H1 (cell line): ENCODE measurements at regions not wholly inside any gene's neighbourhood (a gene's known extent, or its start where the extent isn't known, plus 50 kb on each side); places are given as distances from the start of the nearest gene placed in this dataset.

ENCODE experiments used
- CTCF ChIA-PET: fragments of 300-600 bp; sonication (Branson Sonifier 250); formaldehyde crosslinking; loops from one replicate; lab custom pipeline; 2021; ENCODE audit not compliant: partially characterized antibody; lab: Charles Lee
- POLR2A ChIA-PET: fragments of 300-600 bp; sonication (Branson Sonifier 250); formaldehyde crosslinking; loops from one replicate; lab custom pipeline; 2021; ENCODE audit warnings: inconsistent platforms; ENCODE audit not compliant: partially characterized antibody; lab: Charles Lee
- DNase-seq, 2 experiments: peaks; one replicate each; pipeline versions ENCODE4 v3.0.0 to v3.0.0-alpha.2; 2010 to 2022; ENCODE audit warnings: low spot score in 2 of 2, low read depth in 1 of 2, mixed read lengths in 1 of 2
- FAIRE-seq: peaks from 2 replicates; lab custom pipeline; 2011; peaks lifted over from hg19 to GRCh38; lab: Jason Lieb, UNC
- H2AFZ ChIP-seq: 2 replicates; pipeline ENCODE4 v1.8.1; 2012; ENCODE audit warnings: low read length, inconsistent platforms
- H2AK5ac ChIP-seq: 2 replicates; pipeline ENCODE4 v1.6.1; 2013; ENCODE audit warnings: low read depth, low read length
- H2BK120ac ChIP-seq: replicated peaks from 2 replicates; pipeline ENCODE3; 2013; ENCODE audit warnings: low read depth, low read length, inconsistent platforms
- H2BK12ac ChIP-seq: 2 replicates; pipeline ENCODE4 v1.6.1; 2013; ENCODE audit warnings: low read depth, low read length
- H2BK15ac ChIP-seq: 2 replicates; pipeline ENCODE4 v1.6.1; 2013; ENCODE audit warnings: low read length
- H2BK20ac ChIP-seq: 2 replicates; pipeline ENCODE4 v1.6.1; 2013; ENCODE audit warnings: low read length
- H2BK5ac ChIP-seq: 2 replicates; pipeline ENCODE4 v1.6.1; 2013; ENCODE audit warnings: low read depth, low read length
- H3K14ac ChIP-seq: 2 replicates; pipeline ENCODE4 v1.6.1; 2013; ENCODE audit warnings: inconsistent platforms; ENCODE audit not compliant: insufficient read length
- H3K18ac ChIP-seq: 2 replicates; pipeline ENCODE4 v1.6.1; 2013; ENCODE audit warnings: low read length; ENCODE audit errors: extremely low read depth
- H3K23ac ChIP-seq: 2 replicates; pipeline ENCODE4 v1.6.1; 2013; ENCODE audit warnings: inconsistent platforms; ENCODE audit not compliant: insufficient read length
- H3K23me2 ChIP-seq: 2 replicates; pipeline ENCODE4 v1.6.1; 2013; ENCODE audit warnings: low read depth, low read length
- H3K27ac ChIP-seq: 2 replicates; pipeline ENCODE4 v1.6.1; 2011; ENCODE audit warnings: low read depth, low read length, inconsistent platforms
- H3K27me3 ChIP-seq, 4 experiments: replicated peaks in 1 of 4; 1 replicate in 1 of 4; 2 replicates in 3 of 4; pipeline versions ENCODE4 v1.6.1 to v1.8.1; 2011 to 2013; ENCODE audit warnings: low read length in 3 of 4, mild to moderate bottlenecking in 3 of 4, inconsistent platforms in 2 of 4, mixed read lengths in 2 of 4, moderate library complexity in 1 of 4; ENCODE audit not compliant: control insufficient read depth in 3 of 4, insufficient read depth in 3 of 4; ENCODE audit errors: extremely low read depth in 1 of 4
- H3K36me3 ChIP-seq, 4 experiments: 2 replicates each; pipeline versions ENCODE4 v1.6.1 to v1.8.1; 2011 to 2013; ENCODE audit warnings: mild to moderate bottlenecking in 4 of 4, low read length in 3 of 4, moderate library complexity in 2 of 4, control low read depth in 1 of 4, inconsistent platforms in 1 of 4; ENCODE audit not compliant: insufficient read depth in 4 of 4, control insufficient read depth in 2 of 4
- H3K4ac ChIP-seq: replicated peaks from 2 replicates; pipeline ENCODE3; 2013; ENCODE audit warnings: low read length, low read depth, mixed read lengths, inconsistent platforms; ENCODE audit not compliant: insufficient read length
- H3K4me1 ChIP-seq, 4 experiments: replicated peaks in 1 of 4; 1 replicate in 1 of 4; 2 replicates in 3 of 4; pipeline versions ENCODE4 v1.6.1 to v1.8.1; 2011 to 2013; ENCODE audit warnings: low read length in 3 of 4, inconsistent platforms in 2 of 4, mixed read lengths in 1 of 4; ENCODE audit not compliant: insufficient read depth in 4 of 4, control insufficient read depth in 3 of 4
- H3K4me2 ChIP-seq, 2 experiments: 2 replicates each; pipeline versions ENCODE4 v1.6.1 to v1.8.1; 2011 to 2013; ENCODE audit warnings: low read depth in 2 of 2, low read length in 2 of 2, control low read depth in 1 of 2, inconsistent platforms in 1 of 2, mild to moderate bottlenecking in 1 of 2; ENCODE audit not compliant: insufficient read depth in 1 of 2
- H3K4me3 ChIP-seq, 4 experiments: fragments of 200-600, 300-600 bp in 1 of 4; sonication (generic), shearing (Covaris generic), sonication (Bioruptor Twin) in 1 of 4; 2 replicates each; pipeline versions ENCODE4 v1.5.1 to v1.8.1; 2011 to 2016; ENCODE audit warnings: low read length in 4 of 4, low read depth in 3 of 4, control low read depth in 2 of 4, inconsistent platforms in 2 of 4, mild to moderate bottlenecking in 2 of 4, mixed read lengths in 1 of 4, moderate library complexity in 1 of 4; ENCODE audit not compliant: insufficient read depth in 2 of 4; ENCODE audit errors: extremely low read depth in 1 of 4
- H3K56ac ChIP-seq: replicated peaks from 2 replicates; pipeline ENCODE3; 2013; ENCODE audit warnings: low read depth, mild to moderate bottlenecking, mixed read lengths, low read length, inconsistent platforms; ENCODE audit not compliant: insufficient read length
- H3K79me1 ChIP-seq: 2 replicates; pipeline ENCODE4 v1.6.1; 2013; ENCODE audit warnings: low read depth, low read length, control low read depth
- H3K79me2 ChIP-seq, 2 experiments: 2 replicates each; pipeline versions ENCODE4 v1.6.1 to v1.8.1; 2012 to 2013; ENCODE audit warnings: low read length in 2 of 2, mild to moderate bottlenecking in 2 of 2, inconsistent platforms in 1 of 2; ENCODE audit not compliant: insufficient read depth in 2 of 2, control insufficient read depth in 1 of 2
- H3K9ac ChIP-seq, 4 experiments: replicated peaks in 1 of 4; 1 replicate in 1 of 4; 2 replicates in 3 of 4; pipeline versions ENCODE4 v1.6.1 to v1.8.1; 2011 to 2013; ENCODE audit warnings: low read depth in 3 of 4, low read length in 3 of 4, control low read depth in 2 of 4, mild to moderate bottlenecking in 2 of 4, moderate library complexity in 2 of 4, inconsistent platforms in 1 of 4; ENCODE audit errors: extremely low read depth in 1 of 4
- H3K9me3 ChIP-seq, 2 experiments: 2 replicates each; pipeline versions ENCODE4 v1.6.1 to v1.8.1; 2012 to 2013; ENCODE audit warnings: mild to moderate bottlenecking in 2 of 2, moderate library complexity in 2 of 2, control low read depth in 1 of 2, inconsistent platforms in 1 of 2, low read depth in 1 of 2, low read length in 1 of 2, mixed read lengths in 1 of 2; ENCODE audit not compliant: insufficient read depth in 2 of 2
- H4K20me1 ChIP-seq, 2 experiments: replicated peaks in 1 of 2; 2 replicates each; pipeline versions ENCODE3 to v1.8.1; 2011 to 2013; ENCODE audit warnings: inconsistent platforms in 2 of 2, low read length in 2 of 2, mild to moderate bottlenecking in 1 of 2; ENCODE audit not compliant: insufficient read depth in 2 of 2, control insufficient read depth in 1 of 2
- H4K5ac ChIP-seq: 2 replicates; pipeline ENCODE4 v1.6.1; 2013; ENCODE audit warnings: low read length, low read depth, mixed read lengths, inconsistent platforms; ENCODE audit not compliant: insufficient read length
- H4K8ac ChIP-seq: 2 replicates; pipeline ENCODE4 v1.8.0; 2013; ENCODE audit warnings: mild to moderate bottlenecking, moderate library complexity, low read length, inconsistent platforms; ENCODE audit not compliant: insufficient read depth; ENCODE audit errors: extremely low read depth
- H4K91ac ChIP-seq: replicated peaks from 2 replicates; pipeline ENCODE3; 2013; ENCODE audit warnings: low read length, mixed read lengths, inconsistent platforms; ENCODE audit not compliant: insufficient read length
- CTCF ChIP-seq, 3 experiments: IDR thresholded peaks; 1 replicate in 2 of 3; 2 replicates in 1 of 3; pipeline versions ENCODE4 v1.5.1 to v1.6.1; 2011; ENCODE audit warnings: low read length in 3 of 3, mild to moderate bottlenecking in 3 of 3, inconsistent platforms in 2 of 3, low read depth in 1 of 3, moderate library complexity in 1 of 3; ENCODE audit not compliant: insufficient read depth in 1 of 3; ENCODE audit errors: control extremely low read depth in 1 of 3
- E2F6 ChIP-seq: IDR thresholded peaks from 2 replicates; pipeline ENCODE4 v1.6.1; 2012; ENCODE audit warnings: inconsistent platforms
- GABPA ChIP-seq: IDR thresholded peaks from 2 replicates; pipeline ENCODE4 v1.6.1; 2011; ENCODE audit warnings: mild to moderate bottlenecking, low read length, moderate library complexity, borderline replicate concordance; ENCODE audit not compliant: insufficient read depth
- KDM1A ChIP-seq: fragments of 200-600, 300-600 bp; sonication (generic); IDR thresholded peaks from 2 replicates; pipeline ENCODE4 v1.7.1; 2016; ENCODE audit warnings: mild to moderate bottlenecking, low read length, borderline replicate concordance
- KDM4A ChIP-seq: IDR thresholded peaks from one replicate; pipeline ENCODE4 v1.7.1; 2012; ENCODE audit warnings: low read depth, mild to moderate bottlenecking, moderate library complexity, low read length, inconsistent platforms; ENCODE audit not compliant: severe bottlenecking
- RXRA ChIP-seq: IDR thresholded peaks from 2 replicates; pipeline ENCODE4 v1.6.1; 2011; ENCODE audit warnings: low read depth, mild to moderate bottlenecking, low read length, moderate library complexity; ENCODE audit not compliant: insufficient read depth
- SP4 ChIP-seq: IDR thresholded peaks from 2 replicates; pipeline ENCODE4 v1.6.1; 2012; ENCODE audit warnings: low read length, inconsistent platforms
- SRF ChIP-seq: IDR thresholded peaks from 2 replicates; pipeline ENCODE4 v1.6.1; 2011; ENCODE audit warnings: mild to moderate bottlenecking, low read depth, low read length, moderate library complexity
- WGBS, 2 experiments: shearing (Covaris generic) in 1 of 2; methylation state at CpG; one replicate each; pipeline versions ENCODE4 v1.1.6 to v1.1.7; 2013 to 2015; ENCODE audit warnings: low lambda C conversion rate in 2 of 2, mixed read lengths in 2 of 2, inconsistent platforms in 1 of 2, low coverage in 1 of 2, missing lambda C conversion rate in 1 of 2; ENCODE audit not compliant: insufficient replicate concordance in 2 of 2, insufficient coverage in 1 of 2, insufficient read length in 1 of 2; ENCODE audit errors: extremely low coverage in 1 of 2, missing lambda C conversion rate in 1 of 2; 5-methylcytosine and 5-hydroxymethylcytosine counted together

- H4K5ac ChIP-seq, result no peak overlapping the region
- H4K91ac ChIP-seq, result no peak overlapping the region
- POLR2A ChIA-PET, result no interaction called here
- peaks cover 0 to 2% (median 0%) of the 10 kb centered on the region in 4 experiments; a peak in 1 of 8 replicates for H3K36me3 ChIP-seq
- no peak overlapping the region for H3K56ac ChIP-seq
- no peaks in the 10 kb centered on the region for H3K4me1 ChIP-seq
- no peak overlapping the region for H3K4ac ChIP-seq
- H3K23ac ChIP-seq, result no peak overlapping the region
- no peak for TF ChIP-seq GABPA
- TF ChIP-seq E2F6, result no peak
- no peak for TF ChIP-seq SP4
- TF ChIP-seq KDM4A, result no peak
- TF ChIP-seq SRF, result no peak
- no peak for TF ChIP-seq KDM1A
- TF ChIP-seq RXRA, result no peak
- TF ChIP-seq CTCF (IDR thresholded peaks at IDR 0.05; ENCODE audit: control extremely low read depth in 1 of 3, insufficient read depth in 1 of 3, low read depth in 1 of 3, low read length in 3 of 3), result no peak
- TF ChIP-seq, all 59 proteins: peak for 0
- Histone ChIP-seq H3K27ac (no peak overlapping the region), H4K8ac (no peak overlapping the region), H2AK5ac (no peak overlapping the region), H2BK120ac (no peak overlapping the region), H3K9me3 (peaks cover 9 to 20% of the 10 kb centered on the region in 2 experiments), H3K4me3 (no peak overlapping the region), H2BK5ac (no peak overlapping the region), H3K79me2 (no peaks in the 10 kb centered on the region), H3K14ac (no peak overlapping the region), H3K27me3 (no peaks in the 10 kb centered on the region), H4K20me1 (no peaks in the 10 kb centered on the region), H2BK15ac (no peak overlapping the region), H3K18ac (no peak overlapping the region), H3K79me1 (no peaks in the 10 kb centered on the region), H3K9ac (no peak overlapping the region), H3K4me2 (no peak overlapping the region), H2BK12ac (no peak overlapping the region), H3K23me2 (no peaks in the 10 kb centered on the region), H2AFZ (no peak overlapping the region), H2BK20ac (no peak overlapping the region)
- WGBS, 2 experiments, result 83% methylated on average over 1 of the region's 1 CpG; no CpG with 5 or more reads in 1 of the 2 experiments
- FAIRE-seq, result no peak
- DNase-seq, result no peak
- CTCF ChIA-PET, result interaction anchor here (0.7 kb wide), 1 partner anchor 20 kb away, joined by 3 read pairs; no protein-coding TSS in a partner anchor
Observed at GRCh38 chr4:18914182-18914581, 892.6 kb upstream of the LCORL start.
